ENCODE measurements at regions not wholly inside any gene's neighbourhood (a gene's known extent, or its start where the extent isn't known, plus 50 kb on each side); places are given as distances from the start of the nearest gene placed in this dataset.

DNA sequence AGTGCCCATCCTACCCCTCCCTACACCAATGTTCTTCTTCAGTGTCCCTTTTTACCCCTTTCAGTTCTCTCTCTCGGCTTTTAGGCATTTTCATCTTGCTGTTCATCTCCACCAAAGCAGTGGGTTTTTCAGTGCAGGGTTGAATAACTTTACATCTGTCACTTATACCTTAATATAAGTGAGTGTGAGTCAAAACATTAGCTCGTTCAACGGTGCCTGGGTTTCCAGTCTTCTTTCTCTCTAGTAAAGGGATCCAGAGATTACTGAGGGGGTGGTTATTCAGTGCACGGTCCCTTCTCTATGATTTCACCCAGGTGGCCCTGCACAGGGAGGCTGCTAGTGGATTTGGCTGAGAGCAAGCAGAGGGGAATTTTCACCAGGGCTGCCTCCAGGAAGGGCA lies 210.6 kb upstream of the CDH5 start:
- TF ChIP-seq, protein P1, sequence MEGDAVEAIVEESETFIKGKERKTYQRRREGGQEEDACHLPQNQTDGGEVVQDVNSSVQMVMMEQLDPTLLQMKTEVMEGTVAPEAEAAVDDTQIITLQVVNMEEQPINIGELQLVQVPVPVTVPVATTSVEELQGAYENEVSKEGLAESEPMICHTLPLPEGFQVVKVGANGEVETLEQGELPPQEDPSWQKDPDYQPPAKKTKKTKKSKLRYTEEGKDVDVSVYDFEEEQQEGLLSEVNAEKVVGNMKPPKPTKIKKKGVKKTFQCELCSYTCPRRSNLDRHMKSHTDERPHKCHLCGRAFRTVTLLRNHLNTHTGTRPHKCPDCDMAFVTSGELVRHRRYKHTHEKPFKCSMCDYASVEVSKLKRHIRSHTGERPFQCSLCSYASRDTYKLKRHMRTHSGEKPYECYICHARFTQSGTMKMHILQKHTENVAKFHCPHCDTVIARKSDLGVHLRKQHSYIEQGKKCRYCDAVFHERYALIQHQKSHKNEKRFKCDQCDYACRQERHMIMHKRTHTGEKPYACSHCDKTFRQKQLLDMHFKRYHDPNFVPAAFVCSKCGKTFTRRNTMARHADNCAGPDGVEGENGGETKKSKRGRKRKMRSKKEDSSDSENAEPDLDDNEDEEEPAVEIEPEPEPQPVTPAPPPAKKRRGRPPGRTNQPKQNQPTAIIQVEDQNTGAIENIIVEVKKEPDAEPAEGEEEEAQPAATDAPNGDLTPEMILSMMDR (IDR thresholded peaks at IDR 0.05; ENCODE audit: insufficient read depth, low read depth, low read length), result no peak
- no peak for TF ChIP-seq EZH2 (IDR thresholded peaks at IDR 0.05; ENCODE audit: insufficient read depth, low read length)
